GM19043 (cell line): ENCODE measurements at regions not wholly inside any gene's neighbourhood (a gene's known extent, or its start where the extent isn't known, plus 50 kb on each side); places are given as distances from the start of the nearest gene placed in this dataset.
A peak's percentile ranks its signal among the peaks of the same experiment; 100 is the strongest.
"Not testable (repeated sequence)": the region's sequence is repeated elsewhere in the genome, so short reads cannot be mapped to it uniquely, and the experiment has no call there.

Experiments used
- ATAC-seq: cut with Tn5 transposase; IDR thresholded peaks from one replicate; pipeline ENCODE4 v1.9.1; 2021; ENCODE audit warnings: low read depth; ENCODE audit not compliant: unreplicated experiment

DNA sequence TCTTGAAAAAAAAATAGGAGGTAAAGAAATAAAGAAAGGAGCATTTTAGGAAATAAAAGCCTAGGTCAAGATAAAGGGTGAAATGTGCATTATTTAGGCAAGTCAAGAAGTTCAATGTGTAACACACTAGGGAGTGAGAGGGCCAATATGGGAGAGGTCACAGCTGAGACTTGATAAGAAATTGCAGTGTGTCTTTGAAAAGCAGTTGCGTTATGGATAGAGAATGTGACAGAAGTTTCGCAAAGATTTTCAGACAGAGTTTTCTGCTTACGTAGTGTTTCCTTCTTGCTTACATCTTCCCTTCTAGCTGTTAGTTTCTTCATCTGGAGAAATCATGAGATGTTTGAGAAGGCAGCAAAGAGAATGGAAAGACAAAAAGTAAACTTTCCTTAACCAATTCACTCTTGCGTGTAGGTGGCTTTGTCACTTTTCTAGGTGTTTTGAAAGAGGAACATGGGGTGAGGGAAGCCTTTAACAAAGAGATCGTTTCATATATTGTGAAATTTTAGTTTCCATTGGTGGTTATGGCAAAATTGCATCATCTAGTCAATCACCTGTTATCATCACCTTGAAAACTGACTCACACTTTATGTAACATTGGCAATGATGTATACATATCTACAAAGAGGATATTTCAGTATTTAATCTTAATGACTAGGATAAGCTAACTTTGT, 975.5 kb downstream of the OLFM4 start:
- no peak for ATAC-seq

- ATAC-seq = no peak
Measured at GRCh38 chr13:54016542-54016941, 987.9 kb downstream of the OLFM4 start.

- ATAC-seq = no peak
Measured at GRCh38 chr13:54018485-54018884, 989.9 kb downstream of the OLFM4 start.

GRCh38 chr13:54029226-54029625, 1000.6 kb downstream of the OLFM4 start:
- peak; percentile 99 for ATAC-seq

DNA sequence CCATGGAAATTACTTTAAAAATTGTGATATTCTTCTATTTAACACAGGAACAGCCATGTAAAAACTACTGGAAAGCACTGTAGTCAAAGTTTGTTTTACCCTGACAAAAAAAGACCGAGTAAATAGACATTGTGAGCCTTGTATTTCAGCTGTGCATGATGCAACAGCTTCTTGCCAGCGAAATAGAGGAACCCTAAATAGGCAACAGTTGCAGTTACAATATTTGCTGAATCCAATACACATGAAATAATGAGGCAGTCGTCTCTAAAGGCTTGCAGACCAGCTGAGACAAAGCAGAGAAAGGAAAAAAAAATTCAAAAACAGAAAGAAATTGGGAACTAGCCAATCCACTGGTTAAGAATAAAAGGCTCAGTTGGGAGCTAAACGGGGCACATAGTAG, 1001.1 kb downstream of the OLFM4 start:
- ATAC-seq = no peak

DNA sequence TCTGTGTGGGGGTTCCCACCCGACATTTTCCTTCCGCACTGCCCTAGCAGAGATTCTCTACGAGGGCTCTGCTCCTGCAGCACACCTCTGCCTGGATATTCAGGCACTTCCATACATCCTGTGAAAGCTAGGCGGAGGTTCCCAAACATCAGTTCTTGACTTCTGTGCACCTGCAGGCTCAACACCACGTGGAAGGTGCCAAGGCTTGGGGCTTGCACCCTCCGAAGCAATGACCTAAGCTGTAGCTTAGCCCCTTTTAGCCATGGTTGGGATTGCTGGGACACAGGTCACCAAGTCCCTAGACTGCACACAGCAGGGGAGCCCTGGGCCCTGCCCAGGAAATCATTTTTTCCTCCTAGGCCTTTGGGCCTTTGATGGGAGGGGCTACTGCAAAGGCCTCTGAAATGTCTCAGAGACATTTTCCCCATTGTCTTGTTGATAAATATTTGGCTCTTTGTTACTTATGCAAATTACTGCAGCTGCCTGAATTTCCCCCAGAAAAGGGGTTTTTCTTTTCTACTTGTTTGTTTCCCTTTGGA, 1004.8 kb downstream of the OLFM4 start:
- ATAC-seq = no peak

DNA sequence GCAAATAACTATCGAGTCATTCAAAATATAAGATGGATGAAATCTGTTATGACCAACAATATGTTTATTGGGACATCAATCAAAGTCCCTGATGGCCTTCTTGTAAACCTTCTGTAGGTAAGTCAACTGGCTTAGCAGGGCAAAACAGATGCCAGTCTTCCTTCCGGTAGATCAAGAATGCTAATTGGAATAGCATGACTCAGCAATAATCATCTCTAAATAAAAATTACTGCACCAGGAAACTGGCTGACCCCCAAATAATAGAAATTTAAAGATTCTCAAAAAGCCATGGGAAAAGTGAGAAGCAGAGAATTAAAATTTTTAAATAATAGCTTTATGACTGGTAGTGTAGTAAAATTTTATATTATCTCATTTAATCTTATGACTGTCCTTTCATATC, 1005.4 kb downstream of the OLFM4 start:
- ATAC-seq = no peak

GRCh38 chr13:54057416-54057815, 1028.8 kb downstream of the OLFM4 start:
- not testable (repeated sequence) for ATAC-seq

DNA sequence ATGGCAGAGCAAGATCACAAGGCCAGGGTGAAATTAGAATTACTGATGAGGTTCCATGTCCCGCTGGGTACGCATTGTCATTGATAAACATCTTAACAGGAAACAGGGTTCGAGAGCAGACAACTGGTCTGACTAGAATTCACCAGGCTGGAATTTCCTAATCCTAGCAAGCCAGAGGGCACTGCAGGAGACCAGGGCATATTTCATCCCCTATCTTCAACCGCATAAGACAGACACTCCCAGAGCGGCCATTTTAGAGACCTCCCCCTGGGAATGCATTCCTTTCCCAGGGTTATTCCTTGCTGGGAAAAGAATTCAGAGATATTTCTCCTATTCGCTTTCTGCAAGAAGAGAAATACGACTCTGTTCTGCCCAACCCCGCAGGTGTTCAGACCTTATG, 1041.3 kb downstream of the OLFM4 start:
- ATAC-seq = not testable (repeated sequence)

- ATAC-seq = no peak
Measured at GRCh38 chr13:54077569-54077968, 1049.0 kb downstream of the OLFM4 start.

DNA sequence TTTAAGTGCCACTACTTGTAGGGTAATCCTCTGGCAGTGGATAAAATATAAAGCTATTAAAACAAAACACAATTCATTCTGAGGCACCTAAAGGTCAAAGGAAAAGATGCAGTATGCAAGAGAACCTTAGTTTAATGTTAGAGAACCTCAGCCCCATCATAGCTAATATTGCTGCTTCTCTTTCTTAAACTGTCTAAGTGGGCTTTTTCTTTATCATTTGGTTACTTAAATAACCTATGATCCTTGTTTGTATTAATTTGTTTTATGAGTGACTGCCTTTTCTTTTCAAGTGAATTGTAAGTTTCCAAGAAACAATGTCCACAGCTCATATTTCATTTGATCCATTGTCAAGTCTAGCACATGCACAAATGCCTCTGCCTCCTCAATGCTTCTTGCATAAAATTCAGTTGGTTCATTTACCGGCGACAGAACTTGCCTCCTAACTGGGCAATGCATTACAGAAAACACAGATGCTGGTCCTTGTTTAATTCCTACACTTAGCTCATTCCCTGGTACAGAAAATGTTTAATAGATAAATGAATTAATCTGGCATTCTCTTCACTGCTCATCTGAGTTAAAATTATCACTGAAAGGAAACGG, 1049.8 kb downstream of the OLFM4 start:
- no peak for ATAC-seq

- ATAC-seq = not testable (repeated sequence)
Measured at GRCh38 chr13:54082309-54082708, 1053.7 kb downstream of the OLFM4 start.

DNA sequence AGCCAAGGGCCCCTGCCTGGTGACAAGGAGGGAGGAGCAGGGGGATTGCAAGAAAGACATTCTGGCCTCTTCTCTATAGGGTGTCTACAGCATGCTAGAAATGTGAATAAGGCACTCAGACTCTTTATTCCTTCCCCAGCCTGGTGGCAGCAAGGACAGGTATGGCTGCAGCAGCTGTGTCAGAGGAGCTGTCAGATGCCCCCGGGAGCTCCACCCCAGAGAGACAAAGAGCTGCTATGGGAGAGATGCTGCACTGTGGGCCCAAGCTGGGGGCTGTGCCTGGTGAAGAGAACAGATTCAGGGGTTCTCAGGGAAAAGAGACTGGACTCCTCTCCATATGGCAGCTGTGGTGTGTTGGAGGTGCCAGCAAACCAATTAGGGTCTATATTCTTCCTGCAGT, 1063.3 kb downstream of the OLFM4 start:
- no peak for ATAC-seq

- no peak for ATAC-seq
Measured at GRCh38 chr13:54092686-54093085, 1064.1 kb downstream of the OLFM4 start.

- ATAC-seq = no peak
Measured at GRCh38 chr13:54110597-54110996, 1082.0 kb downstream of the OLFM4 start.

GRCh38 chr13:54124700-54125099, 1096.1 kb downstream of the OLFM4 start:
- no peak for ATAC-seq

DNA sequence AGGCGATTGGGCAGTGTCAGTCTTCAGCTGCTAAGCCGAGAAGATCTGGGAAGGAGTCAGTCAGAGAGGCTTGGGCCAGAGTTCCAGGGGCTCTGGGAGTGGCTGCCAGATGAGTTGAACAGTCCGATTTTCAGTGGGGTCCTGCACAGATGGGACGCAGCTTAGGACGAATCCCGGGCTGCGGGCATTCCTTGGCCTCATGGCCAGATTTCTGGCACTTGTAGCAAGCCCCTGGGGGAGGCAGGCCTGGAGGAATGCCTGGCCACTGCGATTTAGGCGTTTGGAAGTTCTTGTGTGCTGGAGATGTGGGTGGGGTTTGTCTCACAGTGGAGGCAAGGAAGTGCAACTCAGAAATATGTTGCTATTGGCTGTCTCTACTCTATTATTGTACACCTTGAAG, 1102.3 kb downstream of the OLFM4 start:
- ATAC-seq = not testable (repeated sequence)

GRCh38 chr13:54131433-54131832, 1102.8 kb downstream of the OLFM4 start:
- not testable (repeated sequence) for ATAC-seq

- ATAC-seq = not testable (repeated sequence)
Measured at GRCh38 chr13:54132127-54132526, 1103.5 kb downstream of the OLFM4 start.

DNA sequence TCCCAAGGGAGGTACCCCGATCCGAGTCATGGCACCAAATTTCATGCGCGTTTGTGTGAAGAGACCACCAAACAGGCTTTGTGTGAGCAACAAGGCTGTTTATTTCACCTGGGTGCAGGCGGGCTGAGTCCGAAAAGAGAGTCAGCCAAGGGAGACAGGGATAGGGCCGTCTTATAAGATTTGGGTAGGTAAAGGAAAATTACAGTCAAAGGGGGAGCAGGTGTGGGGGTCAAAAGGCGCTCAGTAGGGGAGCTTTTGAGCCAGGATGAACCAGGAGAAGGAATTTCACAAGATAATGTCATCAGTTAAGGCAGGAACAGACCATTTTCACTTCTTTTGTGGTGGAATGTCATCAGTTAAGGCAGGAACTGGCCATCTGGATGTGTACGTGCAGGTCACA, 1104.1 kb downstream of the OLFM4 start:
- not testable (repeated sequence) for ATAC-seq

- no peak for ATAC-seq
Measured at GRCh38 chr13:54133746-54134145, 1105.1 kb downstream of the OLFM4 start.

DNA sequence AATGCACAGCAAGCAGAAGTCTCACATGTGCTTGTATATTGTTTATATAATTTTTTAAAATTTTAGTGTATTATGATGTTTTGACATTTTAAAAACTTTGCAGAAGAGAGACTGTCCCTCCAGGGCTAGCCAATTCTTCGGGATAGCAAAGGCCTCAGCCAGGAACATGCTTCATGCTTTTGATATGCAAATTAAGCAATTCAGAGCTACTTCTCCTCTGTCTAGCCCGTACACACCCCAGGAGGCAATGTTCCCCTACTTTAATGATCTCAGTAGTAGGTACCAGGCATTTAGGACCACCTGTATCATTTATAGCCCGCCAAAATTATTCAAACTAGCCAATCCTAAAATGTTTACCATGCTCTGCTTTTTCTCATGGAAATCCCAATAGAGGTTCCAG, 1116.2 kb downstream of the OLFM4 start:
- ATAC-seq = no peak
